Prostate gland (tissue), 2 donors: ENCODE measurements at regions not wholly inside any gene's neighbourhood (a gene's known extent, or its start where the extent isn't known, plus 50 kb on each side); places are given as distances from the start of the nearest gene placed in this dataset.

Experiments
- DNase-seq: peaks from one replicate; pipeline ENCODE4 v3.0.0-alpha.2; 2019; ENCODE audit warnings: low spot score
- H3K27ac ChIP-seq, 2 donors: fragments of 200-600 bp; sonication (generic); 2 replicates each; pipeline ENCODE4 v1.5.1; 2017 to 2019
- H3K27me3 ChIP-seq: fragments of 200-600 bp; sonication (generic); replicated peaks from 2 replicates; pipeline ENCODE4 v1.5.1; 2019; ENCODE audit not compliant: insufficient read depth
- H3K36me3 ChIP-seq, 2 donors: fragments of 200-600 bp; sonication (generic); 1 replicate in 1 of 2; 2 replicates in 1 of 2; pipeline versions ENCODE4 v1.5.1 to v1.8.1; 2017 to 2019
- H3K4me1 ChIP-seq: fragments of 200-600 bp; sonication (generic); replicated peaks from 2 replicates; pipeline ENCODE4 v1.5.1; 2019
- H3K4me3 ChIP-seq, 2 donors: fragments of 200-600 bp; sonication (generic); 2 replicates each; pipeline ENCODE4 v1.5.1; 2017 to 2019
- H3K9me3 ChIP-seq: fragments of 200-600 bp; sonication (generic); 2 replicates; pipeline ENCODE4 v1.5.1; 2017
- POLR2A ChIP-seq: fragments of 450-650 bp; IDR thresholded peaks from one replicate; pipeline ENCODE4 v1.6.1; 2016; ENCODE audit warnings: antibody characterized with exemption, mild to moderate bottlenecking
- POLR2AphosphoS5 ChIP-seq: sonication (generic); formaldehyde crosslinking; IDR thresholded peaks from one replicate; pipeline ENCODE4 v1.6.1; 2017; ENCODE audit warnings: antibody characterized with exemption
- WGBS: methylation state at CpG from one replicate; pipeline ENCODE4 v1.1.5; 2018; 5-methylcytosine and 5-hydroxymethylcytosine counted together
- intact Hi-C: fragments of 100-400 bp; cut with DNase I; formaldehyde crosslinking; loops from one replicate; pipeline ENCODE4 v1.14.2; 2022
- TF ChIP-seq, protein P1 (sequence below), 4 experiments: fragments of 200-600 bp in 2 of 4; fragments of 450-650 bp in 2 of 4; sonication (generic) in 2 of 4; IDR thresholded peaks; 1 replicate in 3 of 4; 2 replicates in 1 of 4; pipeline ENCODE4 v1.5.1; 2016 to 2019; ENCODE audit warnings: antibody characterized with exemption in 4 of 4, mild to moderate bottlenecking in 2 of 4, moderate library complexity in 2 of 4

DNA sequence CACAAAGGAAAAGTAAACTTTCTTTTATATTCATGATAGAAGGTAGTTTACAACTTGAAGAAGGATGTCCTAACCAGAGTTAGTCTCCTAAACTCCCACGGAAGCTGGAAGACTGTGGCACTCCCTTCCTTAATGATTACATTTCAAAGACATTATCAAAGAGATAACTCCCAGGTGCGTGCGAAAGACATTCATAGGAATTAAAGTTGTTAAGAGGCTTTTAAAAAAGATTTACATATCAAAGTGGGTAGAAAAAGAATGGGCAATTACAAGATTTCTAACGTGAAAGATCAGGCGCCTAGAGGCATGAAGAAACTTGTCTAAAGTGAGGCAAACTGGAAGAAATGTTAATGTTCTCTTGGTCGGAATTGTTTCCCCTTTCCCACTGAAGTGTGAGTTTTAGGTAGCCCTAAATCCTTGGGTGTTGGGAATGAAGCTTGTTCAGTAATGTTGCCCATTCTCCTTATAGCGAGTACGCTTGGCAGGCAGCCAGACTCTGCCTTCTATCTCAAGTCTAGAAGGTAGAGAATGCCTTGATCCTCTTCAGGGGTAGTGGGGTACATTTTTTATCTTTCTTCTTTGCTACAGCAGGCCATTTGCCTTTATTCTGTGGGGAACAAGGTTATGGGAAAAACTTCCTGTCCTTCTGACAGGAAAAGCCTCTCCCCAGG lies 642.0 kb downstream of the SLC6A15 start:
- no peak overlapping the region for H3K4me3 ChIP-seq
- TF ChIP-seq POLR2A (no peak), POLR2AphosphoS5 (no peak)
- TF ChIP-seq, protein P1, sequence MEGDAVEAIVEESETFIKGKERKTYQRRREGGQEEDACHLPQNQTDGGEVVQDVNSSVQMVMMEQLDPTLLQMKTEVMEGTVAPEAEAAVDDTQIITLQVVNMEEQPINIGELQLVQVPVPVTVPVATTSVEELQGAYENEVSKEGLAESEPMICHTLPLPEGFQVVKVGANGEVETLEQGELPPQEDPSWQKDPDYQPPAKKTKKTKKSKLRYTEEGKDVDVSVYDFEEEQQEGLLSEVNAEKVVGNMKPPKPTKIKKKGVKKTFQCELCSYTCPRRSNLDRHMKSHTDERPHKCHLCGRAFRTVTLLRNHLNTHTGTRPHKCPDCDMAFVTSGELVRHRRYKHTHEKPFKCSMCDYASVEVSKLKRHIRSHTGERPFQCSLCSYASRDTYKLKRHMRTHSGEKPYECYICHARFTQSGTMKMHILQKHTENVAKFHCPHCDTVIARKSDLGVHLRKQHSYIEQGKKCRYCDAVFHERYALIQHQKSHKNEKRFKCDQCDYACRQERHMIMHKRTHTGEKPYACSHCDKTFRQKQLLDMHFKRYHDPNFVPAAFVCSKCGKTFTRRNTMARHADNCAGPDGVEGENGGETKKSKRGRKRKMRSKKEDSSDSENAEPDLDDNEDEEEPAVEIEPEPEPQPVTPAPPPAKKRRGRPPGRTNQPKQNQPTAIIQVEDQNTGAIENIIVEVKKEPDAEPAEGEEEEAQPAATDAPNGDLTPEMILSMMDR (IDR thresholded peaks at IDR 0.05): no peak
- no peaks in the 10 kb centered on the region for H3K36me3 ChIP-seq
- H3K4me1 ChIP-seq: no peaks in the 10 kb centered on the region
- H3K27me3 ChIP-seq: no peaks in the 10 kb centered on the region
- no peak overlapping the region for H3K27ac ChIP-seq
- intact Hi-C loops: no loop called here
- DNase-seq: no peak
- no peaks in the 10 kb centered on the region for H3K9me3 ChIP-seq
- WGBS: 44% methylated on average over 8 of the region's 8 CpGs

DNA sequence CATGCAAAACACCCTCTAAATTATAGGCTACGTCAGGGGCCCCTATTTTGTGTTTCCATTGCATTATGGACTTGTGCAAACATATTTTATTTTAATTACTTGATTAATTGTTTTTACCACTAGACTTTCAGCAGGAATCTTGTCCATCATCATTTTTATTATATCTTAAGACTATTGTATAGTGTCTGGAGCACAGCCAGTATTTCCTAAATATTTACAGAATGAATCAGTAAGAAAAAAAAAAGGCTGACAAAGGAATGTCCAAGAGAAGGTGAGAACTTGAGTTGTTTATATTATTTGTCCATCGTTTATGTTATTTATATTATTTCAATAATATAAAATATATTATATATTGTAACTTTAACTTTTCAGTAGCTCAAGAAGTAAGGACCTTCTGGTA lies 664.7 kb downstream of the SLC6A15 start:
- H3K36me3 ChIP-seq: no peaks in the 10 kb centered on the region
- no peaks in the 10 kb centered on the region for H3K4me1 ChIP-seq
- no peak overlapping the region for H3K27ac ChIP-seq
- no peaks in the 10 kb centered on the region for H3K27me3 ChIP-seq
- TF ChIP-seq POLR2AphosphoS5 (no peak), POLR2A (no peak)
- TF ChIP-seq, protein P1 (IDR thresholded peaks at IDR 0.05): no peak
- no peak for DNase-seq
- 41% methylated on average over 2 of the region's 2 CpGs for WGBS
- no peaks in the 10 kb centered on the region for H3K9me3 ChIP-seq
- no peak overlapping the region for H3K4me3 ChIP-seq
- intact Hi-C loops: no loop called here

DNA sequence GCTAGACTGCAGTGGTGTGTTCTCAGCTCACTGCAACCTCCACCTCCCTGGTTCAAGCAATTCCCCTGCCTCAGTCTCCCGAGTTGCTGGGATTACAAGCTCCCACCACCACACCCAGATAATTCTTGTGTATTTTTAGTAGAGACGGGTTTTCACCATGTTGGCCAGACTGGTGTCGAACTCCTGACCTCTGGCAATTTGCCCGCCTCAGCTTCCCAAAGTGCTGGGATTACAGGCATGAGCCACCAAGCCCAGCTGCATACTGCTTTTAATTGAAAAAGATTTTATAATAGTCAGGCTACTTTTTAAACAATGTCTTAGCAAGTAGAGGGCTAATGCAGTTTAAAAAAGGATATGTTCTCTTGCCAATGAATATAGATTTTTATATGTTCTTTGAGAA lies 668.9 kb downstream of the SLC6A15 start:
- H3K9me3 ChIP-seq: no peaks in the 10 kb centered on the region
- no peaks in the 10 kb centered on the region for H3K27me3 ChIP-seq
- H3K4me3 ChIP-seq: no peak overlapping the region
- no peak overlapping the region for H3K27ac ChIP-seq
- no peak for DNase-seq
- TF ChIP-seq POLR2A: no peak
- no peak for TF ChIP-seq POLR2AphosphoS5
- TF ChIP-seq, protein P1 (IDR thresholded peaks at IDR 0.05): no peak
- no peaks in the 10 kb centered on the region for H3K4me1 ChIP-seq
- no peaks in the 10 kb centered on the region for H3K36me3 ChIP-seq
- WGBS: 77% methylated on average over 4 of the region's 4 CpGs
- intact Hi-C loops: no loop called here

DNA sequence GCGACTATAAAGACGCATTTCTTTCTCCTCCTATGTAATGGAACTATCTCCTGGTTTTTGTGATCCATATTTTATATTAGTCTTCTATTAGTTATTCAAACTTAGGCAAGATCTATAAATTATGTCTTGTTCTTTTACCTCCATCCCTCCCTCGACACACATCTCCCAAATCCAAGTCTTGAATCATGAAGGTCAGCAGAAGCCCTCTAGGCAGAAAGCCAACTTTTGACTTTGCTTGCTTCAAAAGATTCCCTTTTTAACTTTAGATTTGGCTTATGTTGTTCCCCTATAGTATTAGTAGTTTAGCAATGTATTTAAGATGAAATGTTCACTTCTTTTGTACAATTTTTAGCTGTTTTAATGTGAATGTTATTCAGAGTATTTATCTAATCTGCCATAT lies 689.8 kb downstream of the SLC6A15 start:
- no peak overlapping the region for H3K27ac ChIP-seq
- no peaks in the 10 kb centered on the region for H3K36me3 ChIP-seq
- DNase-seq: no peak
- H3K4me3 ChIP-seq: no peak overlapping the region
- intact Hi-C loops: no loop called here
- WGBS: 77% methylated on average over 3 of the region's 3 CpGs
- H3K4me1 ChIP-seq: no peaks in the 10 kb centered on the region
- no peak for TF ChIP-seq POLR2AphosphoS5
- TF ChIP-seq, protein P1 (IDR thresholded peaks at IDR 0.05): no peak
- no peak for TF ChIP-seq POLR2A
- no peaks in the 10 kb centered on the region for H3K9me3 ChIP-seq
- no peaks in the 10 kb centered on the region for H3K27me3 ChIP-seq

DNA sequence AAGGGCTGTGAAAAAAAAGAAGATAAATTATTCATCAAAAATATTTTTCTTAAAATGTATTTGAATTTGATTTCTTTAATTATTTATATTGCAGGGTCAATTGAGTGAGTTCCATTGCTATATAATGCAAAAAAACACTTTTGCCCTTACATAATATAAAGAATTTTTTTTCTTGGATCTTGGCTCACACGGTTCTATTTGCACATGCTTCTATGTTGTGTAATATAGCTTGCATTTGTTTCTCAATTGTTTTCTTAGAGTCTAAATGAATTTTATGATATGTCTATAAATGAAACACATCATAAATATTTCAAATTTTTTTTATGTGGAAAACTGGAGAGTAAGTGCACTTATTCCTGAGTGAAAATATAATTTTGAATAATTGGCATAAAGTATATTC lies 694.2 kb downstream of the SLC6A15 start:
- H3K27ac ChIP-seq: no peak overlapping the region
- no peaks in the 10 kb centered on the region for H3K27me3 ChIP-seq
- intact Hi-C loops: no loop called here
- no peak for DNase-seq
- TF ChIP-seq POLR2AphosphoS5 (no peak), POLR2A (no peak)
- TF ChIP-seq, protein P1 (IDR thresholded peaks at IDR 0.05): no peak
- 58% methylated on average over 1 of the region's 1 CpG for WGBS
- no peaks in the 10 kb centered on the region for H3K4me1 ChIP-seq
- H3K9me3 ChIP-seq: no peaks in the 10 kb centered on the region
- no peak overlapping the region for H3K4me3 ChIP-seq
- no peaks in the 10 kb centered on the region for H3K36me3 ChIP-seq
